ENCODE measurements at regions not wholly inside any gene's neighbourhood (a gene's known extent, or its start where the extent isn't known, plus 50 kb on each side); places are given as distances from the start of the nearest gene placed in this dataset.

DNA sequence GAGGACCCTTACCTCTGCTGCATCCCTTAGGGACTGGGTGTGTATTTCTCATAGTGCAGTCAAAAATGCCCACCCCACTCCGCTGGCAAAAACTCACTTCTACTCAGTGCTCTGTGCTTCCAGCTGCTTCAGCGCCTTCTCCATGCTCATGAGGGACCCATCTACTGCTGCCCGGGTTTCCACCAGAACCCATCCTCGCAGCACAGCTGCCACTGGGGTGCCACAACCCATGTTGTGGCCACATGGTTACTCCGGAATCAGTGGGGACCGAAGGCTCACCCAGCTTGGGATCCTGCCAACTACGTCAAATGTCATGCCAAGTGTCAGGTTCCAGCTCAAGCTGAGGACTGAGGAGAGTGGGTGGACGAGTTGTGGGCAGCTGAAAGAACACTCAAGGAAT, 774.2 kb upstream of the EYS start (continued):
- TF ChIP-seq MTA3 (IDR thresholded peaks at IDR 0.05; ENCODE audit: borderline replicate concordance, low read length) = no peak
- TF ChIP-seq, protein P1, sequence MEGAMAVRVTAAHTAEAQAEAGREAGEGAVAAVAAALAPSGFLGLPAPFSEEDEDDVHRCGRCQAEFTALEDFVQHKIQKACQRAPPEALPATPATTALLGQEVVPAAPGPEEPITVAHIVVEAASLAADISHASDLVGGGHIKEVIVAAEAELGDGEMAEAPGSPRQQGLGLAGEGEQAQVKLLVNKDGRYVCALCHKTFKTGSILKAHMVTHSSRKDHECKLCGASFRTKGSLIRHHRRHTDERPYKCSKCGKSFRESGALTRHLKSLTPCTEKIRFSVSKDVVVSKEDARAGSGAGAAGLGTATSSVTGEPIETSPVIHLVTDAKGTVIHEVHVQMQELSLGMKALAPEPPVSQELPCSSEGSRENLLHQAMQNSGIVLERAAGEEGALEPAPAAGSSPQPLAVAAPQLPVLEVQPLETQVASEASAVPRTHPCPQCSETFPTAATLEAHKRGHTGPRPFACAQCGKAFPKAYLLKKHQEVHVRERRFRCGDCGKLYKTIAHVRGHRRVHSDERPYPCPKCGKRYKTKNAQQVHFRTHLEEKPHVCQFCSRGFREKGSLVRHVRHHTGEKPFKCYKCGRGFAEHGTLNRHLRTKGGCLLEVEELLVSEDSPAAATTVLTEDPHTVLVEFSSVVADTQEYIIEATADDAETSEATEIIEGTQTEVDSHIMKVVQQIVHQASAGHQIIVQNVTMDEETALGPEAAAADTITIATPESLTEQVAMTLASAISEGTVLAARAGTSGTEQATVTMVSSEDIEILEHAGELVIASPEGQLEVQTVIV (IDR thresholded peaks at IDR 0.05; ENCODE audit: borderline replicate concordance, partially characterized antibody) = no peak
- no peak for TF ChIP-seq NR2C2 (IDR thresholded peaks at IDR 0.05; ENCODE audit: borderline replicate concordance, control insufficient read depth, insufficient read length, low read depth)
- TF ChIP-seq SMAD1 (IDR thresholded peaks at IDR 0.05; ENCODE audit: low read depth, partially characterized antibody) = no peak
- TF ChIP-seq EGR1 (IDR thresholded peaks at IDR 0.05; ENCODE audit: borderline replicate concordance in 1 of 2, low read depth in 2 of 2, low read length in 2 of 2) = no peak
- no peak for TF ChIP-seq MXI1 (IDR thresholded peaks at IDR 0.05; ENCODE audit: low read depth, low read length)
- no peak for TF ChIP-seq ZNF207 (IDR thresholded peaks at IDR 0.05; ENCODE audit: borderline replicate concordance)
- TF ChIP-seq, protein P2, sequence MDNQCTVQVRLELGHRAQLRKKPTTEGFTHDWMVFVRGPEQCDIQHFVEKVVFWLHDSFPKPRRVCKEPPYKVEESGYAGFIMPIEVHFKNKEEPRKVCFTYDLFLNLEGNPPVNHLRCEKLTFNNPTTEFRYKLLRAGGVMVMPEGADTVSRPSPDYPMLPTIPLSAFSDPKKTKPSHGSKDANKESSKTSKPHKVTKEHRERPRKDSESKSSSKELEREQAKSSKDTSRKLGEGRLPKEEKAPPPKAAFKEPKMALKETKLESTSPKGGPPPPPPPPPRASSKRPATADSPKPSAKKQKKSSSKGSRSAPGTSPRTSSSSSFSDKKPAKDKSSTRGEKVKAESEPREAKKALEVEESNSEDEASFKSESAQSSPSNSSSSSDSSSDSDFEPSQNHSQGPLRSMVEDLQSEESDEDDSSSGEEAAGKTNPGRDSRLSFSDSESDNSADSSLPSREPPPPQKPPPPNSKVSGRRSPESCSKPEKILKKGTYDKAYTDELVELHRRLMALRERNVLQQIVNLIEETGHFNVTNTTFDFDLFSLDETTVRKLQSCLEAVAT (IDR thresholded peaks at IDR 0.05) = no peak
- TF ChIP-seq STAT3 (IDR thresholded peaks at IDR 0.05; ENCODE audit: low read depth, low read length) = no peak
- TF ChIP-seq KAT2A (conservative IDR thresholded peaks at IDR 0.05; ENCODE audit: control insufficient read depth, low read depth, low read length) = no peak
- no peak for TF ChIP-seq BMI1 (IDR thresholded peaks at IDR 0.05; ENCODE audit: borderline replicate concordance)
- no peak for TF ChIP-seq RB1 (IDR thresholded peaks at IDR 0.05; ENCODE audit: borderline replicate concordance)
- TF ChIP-seq ZNF622 (IDR thresholded peaks at IDR 0.05) = no peak
